ENCODE measurements at regions not wholly inside any gene's neighbourhood (a gene's known extent, or its start where the extent isn't known, plus 50 kb on each side); places are given as distances from the start of the nearest gene placed in this dataset.

DNA sequence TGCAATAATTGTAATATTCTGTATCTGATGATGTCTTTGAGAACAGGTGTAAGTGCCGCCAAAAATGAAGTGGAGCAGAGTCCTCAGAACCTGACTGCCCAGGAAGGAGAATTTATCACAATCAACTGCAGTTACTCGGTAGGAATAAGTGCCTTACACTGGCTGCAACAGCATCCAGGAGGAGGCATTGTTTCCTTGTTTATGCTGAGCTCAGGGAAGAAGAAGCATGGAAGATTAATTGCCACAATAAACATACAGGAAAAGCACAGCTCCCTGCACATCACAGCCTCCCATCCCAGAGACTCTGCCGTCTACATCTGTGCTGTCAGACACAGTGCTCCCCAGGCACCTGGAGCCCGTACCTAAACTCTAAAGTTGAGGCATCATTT is 268.7 kb downstream of the DAD1 start:
- TF ChIP-seq, protein P1, sequence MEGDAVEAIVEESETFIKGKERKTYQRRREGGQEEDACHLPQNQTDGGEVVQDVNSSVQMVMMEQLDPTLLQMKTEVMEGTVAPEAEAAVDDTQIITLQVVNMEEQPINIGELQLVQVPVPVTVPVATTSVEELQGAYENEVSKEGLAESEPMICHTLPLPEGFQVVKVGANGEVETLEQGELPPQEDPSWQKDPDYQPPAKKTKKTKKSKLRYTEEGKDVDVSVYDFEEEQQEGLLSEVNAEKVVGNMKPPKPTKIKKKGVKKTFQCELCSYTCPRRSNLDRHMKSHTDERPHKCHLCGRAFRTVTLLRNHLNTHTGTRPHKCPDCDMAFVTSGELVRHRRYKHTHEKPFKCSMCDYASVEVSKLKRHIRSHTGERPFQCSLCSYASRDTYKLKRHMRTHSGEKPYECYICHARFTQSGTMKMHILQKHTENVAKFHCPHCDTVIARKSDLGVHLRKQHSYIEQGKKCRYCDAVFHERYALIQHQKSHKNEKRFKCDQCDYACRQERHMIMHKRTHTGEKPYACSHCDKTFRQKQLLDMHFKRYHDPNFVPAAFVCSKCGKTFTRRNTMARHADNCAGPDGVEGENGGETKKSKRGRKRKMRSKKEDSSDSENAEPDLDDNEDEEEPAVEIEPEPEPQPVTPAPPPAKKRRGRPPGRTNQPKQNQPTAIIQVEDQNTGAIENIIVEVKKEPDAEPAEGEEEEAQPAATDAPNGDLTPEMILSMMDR (IDR thresholded peaks at IDR 0.05; ENCODE audit: control insufficient read depth, insufficient read depth, low read depth, low read length, missing control alignments) = no peak
- no peak for DNase-seq (ENCODE audit: low read depth)
- no peak overlapping the region for H3K4me3 ChIP-seq (ENCODE audit: control insufficient read depth, low read depth, low read length)

DNA sequence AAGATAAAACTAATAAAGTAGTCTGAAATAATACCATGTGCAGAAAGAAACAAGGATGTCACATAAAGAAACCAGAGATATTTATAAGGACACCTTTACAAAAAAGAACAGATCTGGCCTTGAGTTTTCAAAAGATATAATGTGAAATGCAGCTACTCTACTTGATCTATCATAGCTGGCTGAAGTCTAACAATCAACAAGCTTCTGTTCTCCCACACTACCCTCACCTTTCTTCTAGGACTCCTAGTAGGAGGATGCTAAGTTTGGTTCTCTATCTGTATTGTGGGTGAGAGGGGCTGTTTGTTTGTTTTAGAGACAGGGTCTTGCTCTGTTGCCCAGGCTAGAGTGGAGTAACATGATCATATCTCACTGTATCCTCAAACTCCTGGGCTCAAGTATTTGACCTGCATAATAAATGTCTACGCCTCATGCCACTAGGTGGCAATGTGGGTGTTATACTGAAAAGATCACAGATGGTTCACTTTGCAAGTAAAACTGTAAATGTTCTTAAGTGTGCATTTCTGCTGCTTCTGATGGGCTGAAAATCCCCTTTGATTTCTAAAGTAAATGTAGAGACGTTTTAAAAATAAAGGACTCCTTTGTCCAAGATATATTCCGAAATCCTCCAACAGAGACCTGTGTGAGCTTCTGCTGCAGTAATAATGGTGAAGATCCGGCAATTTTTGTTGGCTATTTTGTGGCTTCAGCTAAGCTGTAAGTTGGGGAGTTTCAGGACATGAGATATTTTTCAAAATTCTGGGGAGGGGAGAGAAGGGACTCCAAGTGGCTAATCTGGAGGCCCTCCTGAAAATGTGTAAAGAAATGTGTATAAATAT is 269.3 kb downstream of the DAD1 start:
- no peak overlapping the region for H3K4me3 ChIP-seq (ENCODE audit: control insufficient read depth, low read depth, low read length)
- TF ChIP-seq, protein P1 (IDR thresholded peaks at IDR 0.05; ENCODE audit: control insufficient read depth, insufficient read depth, low read depth, low read length, missing control alignments) = peak; percentile 67
- peak; percentile 25 for DNase-seq (ENCODE audit: low read depth)

GRCh38 chr14:22318951-22319350 is 270.1 kb downstream of the DAD1 start:
- H3K4me3 ChIP-seq (ENCODE audit: control insufficient read depth, low read depth, low read length) = no peak overlapping the region
- DNase-seq (ENCODE audit: low read depth) = no peak
- TF ChIP-seq, protein P1 (IDR thresholded peaks at IDR 0.05; ENCODE audit: control insufficient read depth, insufficient read depth, low read depth, low read length, missing control alignments) = no peak

GRCh38 chr14:22316473-22316872 is 272.6 kb downstream of the DAD1 start:
- DNase-seq (ENCODE audit: low read depth) = no peak
- TF ChIP-seq, protein P1 (IDR thresholded peaks at IDR 0.05; ENCODE audit: control insufficient read depth, insufficient read depth, low read depth, low read length, missing control alignments) = no peak

GRCh38 chr14:22315336-22315735 is 273.7 kb downstream of the DAD1 start:
- H3K4me3 ChIP-seq (ENCODE audit: control insufficient read depth, low read depth, low read length) = no peak overlapping the region
- TF ChIP-seq, protein P1 (IDR thresholded peaks at IDR 0.05; ENCODE audit: control insufficient read depth, insufficient read depth, low read depth, low read length, missing control alignments) = no peak
- DNase-seq (ENCODE audit: low read depth) = no peak

More at GRCh38 chr14:22316473-22316872, 272.6 kb downstream of the DAD1 start:
- no peak overlapping the region for H3K4me3 ChIP-seq (ENCODE audit: control insufficient read depth, low read depth, low read length)

DNA sequence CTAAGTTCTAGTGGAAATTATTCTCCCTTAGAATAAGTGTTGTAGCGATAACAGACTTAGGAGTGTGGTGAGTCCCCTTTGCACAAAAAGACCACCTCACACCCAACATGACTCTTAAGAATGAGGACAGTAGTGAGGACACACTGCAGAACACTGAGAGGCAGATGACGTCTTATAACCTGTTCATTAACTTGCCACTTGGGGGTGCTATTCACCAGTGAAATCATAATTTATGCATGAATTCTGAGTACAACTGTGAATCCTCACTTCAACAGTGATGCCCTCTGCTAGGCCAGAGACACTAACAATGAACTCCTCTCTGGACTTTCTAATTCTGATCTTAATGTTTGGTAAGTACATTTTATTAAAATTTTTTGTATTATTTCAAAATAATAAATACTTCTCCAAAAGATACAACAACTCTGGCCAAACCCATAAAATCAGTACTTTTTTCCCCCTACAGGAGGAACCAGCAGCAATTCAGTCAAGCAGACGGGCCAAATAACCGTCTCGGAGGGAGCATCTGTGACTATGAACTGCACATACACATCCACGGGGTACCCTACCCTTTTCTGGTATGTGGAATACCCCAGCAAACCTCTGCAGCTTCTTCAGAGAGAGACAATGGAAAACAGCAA is 274.7 kb downstream of the DAD1 start:
- no peak overlapping the region for H3K4me3 ChIP-seq (ENCODE audit: control insufficient read depth, low read depth, low read length)
- DNase-seq (ENCODE audit: low read depth) = no peak
- TF ChIP-seq, protein P1 (IDR thresholded peaks at IDR 0.05; ENCODE audit: control insufficient read depth, insufficient read depth, low read depth, low read length, missing control alignments) = peak; percentile 53

Data from AG09309 (cell line).